ENCODE measurements at regions not wholly inside any gene's neighbourhood (a gene's known extent, or its start where the extent isn't known, plus 50 kb on each side); places are given as distances from the start of the nearest gene placed in this dataset.

GRCh38 chr5:52150501-52150900 is 637.2 kb upstream of the ITGA1 start:
- TF ChIP-seq NFE2L2 (IDR thresholded peaks at IDR 0.05; ENCODE audit: low read depth, low read length) (no peak), POLR2A (IDR thresholded peaks at IDR 0.05; ENCODE audit: low read depth, low read length) (no peak), MAFK (IDR thresholded peaks at IDR 0.05; ENCODE audit: low read depth, low read length) (no peak)
- TF ChIP-seq, protein P1, sequence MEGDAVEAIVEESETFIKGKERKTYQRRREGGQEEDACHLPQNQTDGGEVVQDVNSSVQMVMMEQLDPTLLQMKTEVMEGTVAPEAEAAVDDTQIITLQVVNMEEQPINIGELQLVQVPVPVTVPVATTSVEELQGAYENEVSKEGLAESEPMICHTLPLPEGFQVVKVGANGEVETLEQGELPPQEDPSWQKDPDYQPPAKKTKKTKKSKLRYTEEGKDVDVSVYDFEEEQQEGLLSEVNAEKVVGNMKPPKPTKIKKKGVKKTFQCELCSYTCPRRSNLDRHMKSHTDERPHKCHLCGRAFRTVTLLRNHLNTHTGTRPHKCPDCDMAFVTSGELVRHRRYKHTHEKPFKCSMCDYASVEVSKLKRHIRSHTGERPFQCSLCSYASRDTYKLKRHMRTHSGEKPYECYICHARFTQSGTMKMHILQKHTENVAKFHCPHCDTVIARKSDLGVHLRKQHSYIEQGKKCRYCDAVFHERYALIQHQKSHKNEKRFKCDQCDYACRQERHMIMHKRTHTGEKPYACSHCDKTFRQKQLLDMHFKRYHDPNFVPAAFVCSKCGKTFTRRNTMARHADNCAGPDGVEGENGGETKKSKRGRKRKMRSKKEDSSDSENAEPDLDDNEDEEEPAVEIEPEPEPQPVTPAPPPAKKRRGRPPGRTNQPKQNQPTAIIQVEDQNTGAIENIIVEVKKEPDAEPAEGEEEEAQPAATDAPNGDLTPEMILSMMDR (conservative IDR thresholded peaks at IDR 0.05; ENCODE audit: low read depth, low read length): no peak

Measured in IMR-90 (cell line).